GM12875 (cell line): ENCODE measurements at regions not wholly inside any gene's neighbourhood (a gene's known extent, or its start where the extent isn't known, plus 50 kb on each side); places are given as distances from the start of the nearest gene placed in this dataset.

Source experiments
- H3K4me3 ChIP-seq: one replicate; pipeline ENCODE4 v1.5.1; 2011; ENCODE audit warnings: low read depth, low read length, control low read depth
- TF ChIP-seq, protein P1 (sequence below): IDR thresholded peaks from 2 replicates; pipeline ENCODE4 v1.5.1; 2011; ENCODE audit warnings: low read depth, mild to moderate bottlenecking, control low read depth, inconsistent platforms, low read length, moderate library complexity, borderline replicate concordance; ENCODE audit not compliant: insufficient read depth

- TF ChIP-seq, protein P1, sequence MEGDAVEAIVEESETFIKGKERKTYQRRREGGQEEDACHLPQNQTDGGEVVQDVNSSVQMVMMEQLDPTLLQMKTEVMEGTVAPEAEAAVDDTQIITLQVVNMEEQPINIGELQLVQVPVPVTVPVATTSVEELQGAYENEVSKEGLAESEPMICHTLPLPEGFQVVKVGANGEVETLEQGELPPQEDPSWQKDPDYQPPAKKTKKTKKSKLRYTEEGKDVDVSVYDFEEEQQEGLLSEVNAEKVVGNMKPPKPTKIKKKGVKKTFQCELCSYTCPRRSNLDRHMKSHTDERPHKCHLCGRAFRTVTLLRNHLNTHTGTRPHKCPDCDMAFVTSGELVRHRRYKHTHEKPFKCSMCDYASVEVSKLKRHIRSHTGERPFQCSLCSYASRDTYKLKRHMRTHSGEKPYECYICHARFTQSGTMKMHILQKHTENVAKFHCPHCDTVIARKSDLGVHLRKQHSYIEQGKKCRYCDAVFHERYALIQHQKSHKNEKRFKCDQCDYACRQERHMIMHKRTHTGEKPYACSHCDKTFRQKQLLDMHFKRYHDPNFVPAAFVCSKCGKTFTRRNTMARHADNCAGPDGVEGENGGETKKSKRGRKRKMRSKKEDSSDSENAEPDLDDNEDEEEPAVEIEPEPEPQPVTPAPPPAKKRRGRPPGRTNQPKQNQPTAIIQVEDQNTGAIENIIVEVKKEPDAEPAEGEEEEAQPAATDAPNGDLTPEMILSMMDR, result no peak
- H3K4me3 ChIP-seq, result peak overlapping the region; percentile 62
Observed at GRCh38 chr2:118223511-118223991, 135.3 kb downstream of the INSIG2 start.

DNA sequence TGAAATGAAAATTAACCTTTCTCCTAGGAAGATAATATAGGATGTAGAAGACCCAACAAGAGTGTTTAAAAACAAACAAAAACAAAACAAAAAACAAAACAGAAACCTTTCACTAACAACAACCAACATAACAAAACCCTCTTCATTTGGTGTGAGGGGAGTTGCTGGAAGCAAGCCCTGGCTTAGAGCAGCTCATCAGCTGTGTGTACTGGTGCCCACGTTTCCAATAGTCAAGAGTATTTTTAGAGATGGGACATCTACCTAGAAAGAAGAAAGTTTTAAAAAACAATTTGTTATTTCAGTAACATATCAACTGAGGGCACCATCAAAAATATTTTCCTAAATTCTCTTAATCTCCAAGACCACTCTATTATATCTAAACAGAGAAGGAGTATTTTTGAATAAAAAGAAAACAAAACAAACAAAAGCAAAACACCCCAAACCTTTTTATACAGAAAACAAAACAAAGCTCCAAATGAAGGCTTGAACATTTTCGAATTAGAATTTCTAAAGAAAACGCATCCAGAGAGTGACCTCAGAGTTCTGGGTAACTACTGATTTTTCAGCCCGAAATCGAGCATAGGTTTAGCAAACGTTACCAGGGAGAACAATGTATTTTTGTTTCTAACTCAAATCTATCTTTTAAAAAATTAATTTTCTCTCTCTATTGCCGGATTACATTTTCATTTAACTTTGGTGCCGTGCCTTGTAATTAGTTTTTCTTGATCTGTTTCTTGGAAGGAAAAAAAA, 134.6 kb downstream of the INSIG2 start:
- no peak overlapping the region for H3K4me3 ChIP-seq
- TF ChIP-seq, protein P1, result no peak

DNA sequence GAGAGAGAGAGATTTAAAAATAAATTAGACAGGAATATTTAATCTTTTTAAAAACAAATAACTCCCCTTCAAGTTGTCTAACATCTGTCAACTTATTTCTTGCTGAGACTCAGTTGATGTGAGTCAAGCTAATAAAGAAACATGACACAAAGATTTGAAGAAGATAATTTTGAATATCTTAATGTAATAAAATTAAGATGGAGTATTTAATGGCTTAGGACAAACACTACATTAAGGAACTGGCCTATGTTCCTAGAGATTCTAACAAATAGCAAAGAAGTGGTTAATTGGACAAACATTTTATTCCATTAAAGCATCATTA, 134.0 kb downstream of the INSIG2 start:
- TF ChIP-seq, protein P1, result no peak
- no peak overlapping the region for H3K4me3 ChIP-seq

- no peak overlapping the region for H3K4me3 ChIP-seq
- TF ChIP-seq, protein P1, result peak; percentile 62
Observed at GRCh38 chr2:118221536-118222272, 133.4 kb downstream of the INSIG2 start.

- TF ChIP-seq, protein P1, result no peak
- H3K4me3 ChIP-seq, result no peak overlapping the region
Observed at GRCh38 chr2:118219611-118220010, 131.3 kb downstream of the INSIG2 start.

- H3K4me3 ChIP-seq, result no peak overlapping the region
- TF ChIP-seq, protein P1, result no peak
Observed at GRCh38 chr2:118216224-118216623, 128.0 kb downstream of the INSIG2 start.

- H3K4me3 ChIP-seq, result no peak overlapping the region
- TF ChIP-seq, protein P1, result no peak
Observed at GRCh38 chr2:118209727-118210126, 121.5 kb downstream of the INSIG2 start.
